ENCODE measurements at regions not wholly inside any gene's neighbourhood (a gene's known extent, or its start where the extent isn't known, plus 50 kb on each side); places are given as distances from the start of the nearest gene placed in this dataset.

- Mint-ChIP-seq H3K9me3 (no peaks in the 10 kb centered on the region), H3K4me1 (ENCODE audit: low read depth) (peaks cover 28% of the 10 kb centered on the region), H3K27ac (no peak overlapping the region), H3K4me3 (no peak overlapping the region), H3K36me3 (ENCODE audit: low read depth) (no peaks in the 10 kb centered on the region), H3K27me3 (peaks cover 1% of the 10 kb centered on the region)
- intact Hi-C loops (cut with micrococcal nuclease): no loop called here
These were observed 713.3 kb downstream of the LRFN5 start for GRCh38 chr14:42319996-42320395.

GRCh38 chr14:42316693-42317092 is 710.0 kb downstream of the LRFN5 start:
- H3K36me3 Mint-ChIP-seq (ENCODE audit: low read depth): no peaks in the 10 kb centered on the region
- peaks cover 20% of the 10 kb centered on the region for H3K9me3 Mint-ChIP-seq
- H3K27ac Mint-ChIP-seq: no peak overlapping the region
- H3K27me3 Mint-ChIP-seq: no peaks in the 10 kb centered on the region
- H3K4me3 Mint-ChIP-seq: no peak overlapping the region
- no peaks in the 10 kb centered on the region for H3K4me1 Mint-ChIP-seq (ENCODE audit: low read depth)
- intact Hi-C loops (cut with micrococcal nuclease): no loop called here

- Mint-ChIP-seq H3K36me3 (ENCODE audit: low read depth) (no peaks in the 10 kb centered on the region), H3K27ac (no peak overlapping the region), H3K4me1 (ENCODE audit: low read depth) (no peaks in the 10 kb centered on the region), H3K27me3 (no peaks in the 10 kb centered on the region), H3K9me3 (peaks cover 63% of the 10 kb centered on the region), H3K4me3 (no peak overlapping the region)
- intact Hi-C loops (cut with micrococcal nuclease): no loop called here
These were observed 705.2 kb downstream of the LRFN5 start for GRCh38 chr14:42311876-42312275.

- no peak overlapping the region for H3K4me3 Mint-ChIP-seq
- H3K27ac Mint-ChIP-seq: no peak overlapping the region
- H3K4me1 Mint-ChIP-seq (ENCODE audit: low read depth): no peaks in the 10 kb centered on the region
- H3K9me3 Mint-ChIP-seq: peaks cover 66% of the 10 kb centered on the region
- H3K27me3 Mint-ChIP-seq: no peaks in the 10 kb centered on the region
- H3K36me3 Mint-ChIP-seq (ENCODE audit: low read depth): no peaks in the 10 kb centered on the region
- intact Hi-C loops (cut with micrococcal nuclease): no loop called here
These were observed 700.7 kb downstream of the LRFN5 start for GRCh38 chr14:42307239-42307825.

- H3K27me3 Mint-ChIP-seq: no peaks in the 10 kb centered on the region
These were observed 693.0 kb downstream of the LRFN5 start for GRCh38 chr14:42299692-42300091.

GRCh38 chr14:42293180-42293579 is 686.5 kb downstream of the LRFN5 start:
- H3K9me3 Mint-ChIP-seq: peaks cover 19% of the 10 kb centered on the region
- H3K36me3 Mint-ChIP-seq (ENCODE audit: low read depth): no peaks in the 10 kb centered on the region
- no peaks in the 10 kb centered on the region for H3K27me3 Mint-ChIP-seq
- no peak overlapping the region for H3K27ac Mint-ChIP-seq
- no peak overlapping the region for H3K4me3 Mint-ChIP-seq
- H3K4me1 Mint-ChIP-seq (ENCODE audit: low read depth): no peaks in the 10 kb centered on the region
- intact Hi-C loops (cut with micrococcal nuclease): no loop called here

More at GRCh38 chr14:42299692-42300091, 693.0 kb downstream of the LRFN5 start:
- no peak overlapping the region for H3K27ac Mint-ChIP-seq
- no peaks in the 10 kb centered on the region for H3K4me1 Mint-ChIP-seq (ENCODE audit: low read depth)
- intact Hi-C loops (cut with micrococcal nuclease): no loop called here
- peaks cover 24% of the 10 kb centered on the region for H3K9me3 Mint-ChIP-seq
- H3K36me3 Mint-ChIP-seq (ENCODE audit: low read depth): no peaks in the 10 kb centered on the region
- no peak overlapping the region for H3K4me3 Mint-ChIP-seq

- H3K36me3 Mint-ChIP-seq (ENCODE audit: low read depth): no peaks in the 10 kb centered on the region
- H3K27ac Mint-ChIP-seq: no peak overlapping the region
- H3K4me1 Mint-ChIP-seq (ENCODE audit: low read depth): no peaks in the 10 kb centered on the region
- peaks cover 6% of the 10 kb centered on the region for H3K9me3 Mint-ChIP-seq
- H3K27me3 Mint-ChIP-seq: no peaks in the 10 kb centered on the region
- intact Hi-C loops (cut with micrococcal nuclease): no loop called here
- no peak overlapping the region for H3K4me3 Mint-ChIP-seq
These were observed 671.2 kb downstream of the LRFN5 start for GRCh38 chr14:42277840-42278239.

- Mint-ChIP-seq H3K9me3 (peaks cover 16% of the 10 kb centered on the region), H3K36me3 (ENCODE audit: low read depth) (no peaks in the 10 kb centered on the region), H3K27ac (no peak overlapping the region), H3K4me1 (ENCODE audit: low read depth) (no peaks in the 10 kb centered on the region), H3K27me3 (no peaks in the 10 kb centered on the region), H3K4me3 (no peak overlapping the region)
- intact Hi-C loops (cut with micrococcal nuclease): no loop called here
These were observed 662.6 kb downstream of the LRFN5 start for GRCh38 chr14:42269234-42269633.

- Mint-ChIP-seq H3K9me3 (peaks cover 7% of the 10 kb centered on the region), H3K27ac (no peak overlapping the region), H3K4me3 (no peak overlapping the region), H3K4me1 (ENCODE audit: low read depth) (no peaks in the 10 kb centered on the region), H3K27me3 (no peaks in the 10 kb centered on the region), H3K36me3 (ENCODE audit: low read depth) (no peaks in the 10 kb centered on the region)
- intact Hi-C loops (cut with micrococcal nuclease): no loop called here
These were observed 641.5 kb downstream of the LRFN5 start for GRCh38 chr14:42248131-42248530.

GRCh38 chr14:42241101-42241500 is 634.4 kb downstream of the LRFN5 start:
- Mint-ChIP-seq H3K4me3 (no peak overlapping the region), H3K36me3 (ENCODE audit: low read depth) (no peaks in the 10 kb centered on the region), H3K27ac (no peak overlapping the region), H3K27me3 (no peaks in the 10 kb centered on the region), H3K4me1 (ENCODE audit: low read depth) (no peaks in the 10 kb centered on the region), H3K9me3 (peaks cover 30% of the 10 kb centered on the region)
- intact Hi-C loops (cut with micrococcal nuclease): no loop called here

GRCh38 chr14:42229976-42230375 is 623.3 kb downstream of the LRFN5 start:
- intact Hi-C loops (cut with micrococcal nuclease): loop anchor here (10.0 kb wide), 1 partner anchor 1665 kb away; no protein-coding TSS in a partner anchor
- Mint-ChIP-seq H3K4me3 (no peak overlapping the region), H3K4me1 (ENCODE audit: low read depth) (no peaks in the 10 kb centered on the region), H3K27ac (no peak overlapping the region), H3K9me3 (peaks cover 14% of the 10 kb centered on the region), H3K36me3 (ENCODE audit: low read depth) (no peaks in the 10 kb centered on the region), H3K27me3 (no peaks in the 10 kb centered on the region)

- Mint-ChIP-seq H3K4me1 (ENCODE audit: low read depth) (no peaks in the 10 kb centered on the region), H3K9me3 (peaks cover 14% of the 10 kb centered on the region), H3K4me3 (no peak overlapping the region), H3K27me3 (no peaks in the 10 kb centered on the region), H3K27ac (no peak overlapping the region), H3K36me3 (ENCODE audit: low read depth) (no peaks in the 10 kb centered on the region)
- intact Hi-C loops (cut with micrococcal nuclease): loop anchor here (10.0 kb wide), 1 partner anchor 1666 kb away; no protein-coding TSS in a partner anchor
These were observed 622.6 kb downstream of the LRFN5 start for GRCh38 chr14:42229294-42229693.

- Mint-ChIP-seq H3K27ac (no peak overlapping the region), H3K4me1 (ENCODE audit: low read depth) (no peaks in the 10 kb centered on the region), H3K9me3 (peaks cover 14% of the 10 kb centered on the region), H3K4me3 (no peak overlapping the region), H3K27me3 (no peaks in the 10 kb centered on the region), H3K36me3 (ENCODE audit: low read depth) (no peaks in the 10 kb centered on the region)
- intact Hi-C loops (cut with micrococcal nuclease): loop anchor here (10.0 kb wide), 1 partner anchor 1666 kb away; no protein-coding TSS in a partner anchor
These were observed 621.9 kb downstream of the LRFN5 start for GRCh38 chr14:42228611-42229010.

GRCh38 chr14:42224053-42224888 is 617.6 kb downstream of the LRFN5 start:
- H3K27ac Mint-ChIP-seq: no peak overlapping the region
- H3K4me1 Mint-ChIP-seq (ENCODE audit: low read depth): no peaks in the 10 kb centered on the region
- no peak overlapping the region for H3K4me3 Mint-ChIP-seq
- intact Hi-C loops (cut with micrococcal nuclease): loop anchor here (1.0 to 10.0 kb wide), 2 partner anchors 782 to 1671 kb away; no protein-coding TSS in a partner anchor
- no peaks in the 10 kb centered on the region for H3K36me3 Mint-ChIP-seq (ENCODE audit: low read depth)
- peaks cover 7% of the 10 kb centered on the region for H3K9me3 Mint-ChIP-seq
- no peaks in the 10 kb centered on the region for H3K27me3 Mint-ChIP-seq

Data from dendritic cell treated with granulocyte-macrophage colony-stimulating factor and Interleukin-4, amounts not matched to agents 40 ng/mL and 50 ng/mL, for 4 days (primary cell).